Neural cell (in vitro differentiated cells): ENCODE measurements at regions not wholly inside any gene's neighbourhood (a gene's known extent, or its start where the extent isn't known, plus 50 kb on each side); places are given as distances from the start of the nearest gene placed in this dataset.

Experiments used
- H2AFZ ChIP-seq: fragments of 200-600, 300-800 bp; sonication (generic), shearing (Covaris generic); 2 replicates; pipeline ENCODE4 v1.6.0; 2014; ENCODE audit warnings: low read depth, mild to moderate bottlenecking, antibody characterized with exemption, low read length, moderate library complexity
- H3F3A ChIP-seq: fragments of 200-600 bp; shearing (Covaris generic); 2 replicates; pipeline ENCODE4 v1.6.1; 2016; ENCODE audit warnings: mild to moderate bottlenecking, moderate library complexity, mixed read lengths, antibody characterized with exemption, low read length; ENCODE audit not compliant: insufficient read depth, poor library complexity, severe bottlenecking
- H3K27ac ChIP-seq: fragments of 200-600, 300-800 bp; sonication (generic), shearing (Covaris generic); 2 replicates; pipeline ENCODE4 v1.5.1; 2014; ENCODE audit warnings: mild to moderate bottlenecking, low read length, moderate library complexity
- H3K27me3 ChIP-seq: fragments of 300-800, 200-600 bp; sonication (generic), shearing (Covaris generic); 2 replicates; pipeline ENCODE4 v1.6.0; 2014; ENCODE audit warnings: mild to moderate bottlenecking, low read depth, low read length, moderate library complexity; ENCODE audit not compliant: insufficient read depth
- H3K36me3 ChIP-seq: fragments of 300-800, 200-600 bp; sonication (generic), shearing (Covaris generic); 2 replicates; pipeline ENCODE4 v1.5.1; 2014; ENCODE audit warnings: mild to moderate bottlenecking, antibody characterized with exemption, low read length, moderate library complexity; ENCODE audit not compliant: insufficient read depth
- H3K4me2 ChIP-seq: fragments of 300-800, 200-600 bp; sonication (generic), shearing (Covaris generic); 2 replicates; pipeline ENCODE4 v1.6.0; 2014; ENCODE audit warnings: mild to moderate bottlenecking, low read length
- H3K4me3 ChIP-seq: fragments of 300-800, 200-600 bp; sonication (generic), shearing (Covaris generic); 2 replicates; pipeline ENCODE4 v1.5.1; 2014; ENCODE audit warnings: mild to moderate bottlenecking, low read length, moderate library complexity
- H3K79me2 ChIP-seq: fragments of 200-600 bp; shearing (Covaris generic); replicated peaks from 2 replicates; pipeline ENCODE4 v1.6.0; 2014; ENCODE audit warnings: mild to moderate bottlenecking, low read length, moderate library complexity; ENCODE audit not compliant: insufficient read depth
- H3K9ac ChIP-seq: fragments of 300-800, 200-600 bp; sonication (generic), shearing (Covaris generic); 2 replicates; pipeline ENCODE4 v1.6.1; 2016; ENCODE audit warnings: mild to moderate bottlenecking, low read length, mixed read lengths
- H3K9me2 ChIP-seq: fragments of 200-600 bp; shearing (Covaris generic); 2 replicates; pipeline ENCODE4 v1.6.1; 2016; ENCODE audit warnings: mild to moderate bottlenecking, low read length, mixed read lengths; ENCODE audit not compliant: insufficient read depth
- H3K9me3 ChIP-seq: fragments of 200-600, 300-800 bp; sonication (generic), shearing (Covaris generic); 2 replicates; pipeline ENCODE4 v1.6.1; 2016; ENCODE audit warnings: mild to moderate bottlenecking, mixed run types, low read length, moderate library complexity, mixed read lengths
- H4K20me1 ChIP-seq: fragments of 200-600 bp; shearing (Covaris generic); 2 replicates; pipeline ENCODE4 v1.6.1; 2016; ENCODE audit warnings: mild to moderate bottlenecking, mixed run types; ENCODE audit not compliant: insufficient read depth
- EP300 ChIP-seq: fragments of 450-650 bp; conservative IDR thresholded peaks from 2 replicates; pipeline ENCODE4 v1.6.1; 2014; ENCODE audit warnings: antibody characterized with exemption, mild to moderate bottlenecking, moderate library complexity; ENCODE audit not compliant: poor library complexity, severe bottlenecking
- EZH2 ChIP-seq: fragments of 200-600, 300-800 bp; shearing (Covaris generic), sonication (generic); IDR thresholded peaks from 2 replicates; pipeline ENCODE4 v1.6.1; 2014; ENCODE audit warnings: antibody characterized with exemption, low read length, borderline replicate concordance, mild to moderate bottlenecking; ENCODE audit not compliant: insufficient read depth, poor library complexity, severe bottlenecking
- MXI1 ChIP-seq: fragments of 450-650 bp; conservative IDR thresholded peaks from 2 replicates; pipeline ENCODE4 v1.6.1; 2014; ENCODE audit warnings: antibody characterized with exemption, mild to moderate bottlenecking; ENCODE audit not compliant: poor library complexity, severe bottlenecking
- POLR2AphosphoS5 ChIP-seq: IDR thresholded peaks from 2 replicates; pipeline ENCODE4 v1.6.1; 2012
- RAD21 ChIP-seq: fragments of 450-650 bp; conservative IDR thresholded peaks from 2 replicates; pipeline ENCODE4 v1.6.1; 2014; ENCODE audit warnings: antibody characterized with exemption, mild to moderate bottlenecking, moderate library complexity
- SMC3 ChIP-seq: fragments of 450-650 bp; conservative IDR thresholded peaks from 2 replicates; pipeline ENCODE4 v1.6.1; 2014; ENCODE audit warnings: antibody characterized with exemption, mild to moderate bottlenecking, moderate library complexity; ENCODE audit not compliant: poor library complexity
- TAF1 ChIP-seq: IDR thresholded peaks from 2 replicates; pipeline ENCODE4 v1.6.1; 2012; ENCODE audit warnings: low read depth
- TF ChIP-seq, protein P1 (sequence below): fragments of 450-650 bp; IDR thresholded peaks from 2 replicates; pipeline ENCODE4 v1.5.1; 2014; ENCODE audit warnings: antibody characterized with exemption, mild to moderate bottlenecking, moderate library complexity; ENCODE audit not compliant: poor library complexity, severe bottlenecking
- TF ChIP-seq, protein P2 (sequence below): IDR thresholded peaks from 2 replicates; pipeline ENCODE4 v1.6.1; 2012; ENCODE audit warnings: borderline replicate concordance

DNA sequence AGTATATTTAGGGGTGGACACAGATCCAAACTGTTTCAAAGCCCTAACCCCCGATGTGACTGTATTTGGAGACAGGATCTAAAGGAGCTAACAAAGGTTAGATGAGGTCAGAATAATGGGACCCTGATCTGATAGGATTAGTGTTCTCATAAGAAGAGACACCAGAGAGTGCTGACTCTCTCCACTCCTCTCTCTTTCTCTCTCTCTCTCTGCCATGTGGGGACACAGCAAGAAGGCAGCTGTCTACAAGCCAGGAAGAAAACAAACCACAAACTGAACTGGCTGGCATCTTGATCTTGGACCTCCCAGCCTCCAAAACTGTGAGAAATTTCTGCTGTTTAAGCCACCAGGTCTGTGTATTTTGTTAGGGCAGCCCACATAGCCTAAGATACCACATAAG lies 84.7 kb upstream of the KDM7A start:
- Histone ChIP-seq H3K9ac (no peak overlapping the region), H4K20me1 (no peaks in the 10 kb centered on the region), H3K4me2 (no peak overlapping the region), H3K27ac (no peak overlapping the region), H3K36me3 (no peaks in the 10 kb centered on the region), H3K9me3 (no peaks in the 10 kb centered on the region), H3K27me3 (no peaks in the 10 kb centered on the region), H2AFZ (no peak overlapping the region), H3K9me2 (no peaks in the 10 kb centered on the region), H3F3A (no peaks in the 10 kb centered on the region), H3K79me2 (no peaks in the 10 kb centered on the region), H3K4me3 (no peak overlapping the region)
- TF ChIP-seq EP300 (no peak), TAF1 (no peak), RAD21 (no peak), EZH2 (no peak), SMC3 (no peak), MXI1 (no peak), POLR2AphosphoS5 (no peak)
- TF ChIP-seq, protein P1, sequence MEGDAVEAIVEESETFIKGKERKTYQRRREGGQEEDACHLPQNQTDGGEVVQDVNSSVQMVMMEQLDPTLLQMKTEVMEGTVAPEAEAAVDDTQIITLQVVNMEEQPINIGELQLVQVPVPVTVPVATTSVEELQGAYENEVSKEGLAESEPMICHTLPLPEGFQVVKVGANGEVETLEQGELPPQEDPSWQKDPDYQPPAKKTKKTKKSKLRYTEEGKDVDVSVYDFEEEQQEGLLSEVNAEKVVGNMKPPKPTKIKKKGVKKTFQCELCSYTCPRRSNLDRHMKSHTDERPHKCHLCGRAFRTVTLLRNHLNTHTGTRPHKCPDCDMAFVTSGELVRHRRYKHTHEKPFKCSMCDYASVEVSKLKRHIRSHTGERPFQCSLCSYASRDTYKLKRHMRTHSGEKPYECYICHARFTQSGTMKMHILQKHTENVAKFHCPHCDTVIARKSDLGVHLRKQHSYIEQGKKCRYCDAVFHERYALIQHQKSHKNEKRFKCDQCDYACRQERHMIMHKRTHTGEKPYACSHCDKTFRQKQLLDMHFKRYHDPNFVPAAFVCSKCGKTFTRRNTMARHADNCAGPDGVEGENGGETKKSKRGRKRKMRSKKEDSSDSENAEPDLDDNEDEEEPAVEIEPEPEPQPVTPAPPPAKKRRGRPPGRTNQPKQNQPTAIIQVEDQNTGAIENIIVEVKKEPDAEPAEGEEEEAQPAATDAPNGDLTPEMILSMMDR: no peak
- TF ChIP-seq, protein P2, sequence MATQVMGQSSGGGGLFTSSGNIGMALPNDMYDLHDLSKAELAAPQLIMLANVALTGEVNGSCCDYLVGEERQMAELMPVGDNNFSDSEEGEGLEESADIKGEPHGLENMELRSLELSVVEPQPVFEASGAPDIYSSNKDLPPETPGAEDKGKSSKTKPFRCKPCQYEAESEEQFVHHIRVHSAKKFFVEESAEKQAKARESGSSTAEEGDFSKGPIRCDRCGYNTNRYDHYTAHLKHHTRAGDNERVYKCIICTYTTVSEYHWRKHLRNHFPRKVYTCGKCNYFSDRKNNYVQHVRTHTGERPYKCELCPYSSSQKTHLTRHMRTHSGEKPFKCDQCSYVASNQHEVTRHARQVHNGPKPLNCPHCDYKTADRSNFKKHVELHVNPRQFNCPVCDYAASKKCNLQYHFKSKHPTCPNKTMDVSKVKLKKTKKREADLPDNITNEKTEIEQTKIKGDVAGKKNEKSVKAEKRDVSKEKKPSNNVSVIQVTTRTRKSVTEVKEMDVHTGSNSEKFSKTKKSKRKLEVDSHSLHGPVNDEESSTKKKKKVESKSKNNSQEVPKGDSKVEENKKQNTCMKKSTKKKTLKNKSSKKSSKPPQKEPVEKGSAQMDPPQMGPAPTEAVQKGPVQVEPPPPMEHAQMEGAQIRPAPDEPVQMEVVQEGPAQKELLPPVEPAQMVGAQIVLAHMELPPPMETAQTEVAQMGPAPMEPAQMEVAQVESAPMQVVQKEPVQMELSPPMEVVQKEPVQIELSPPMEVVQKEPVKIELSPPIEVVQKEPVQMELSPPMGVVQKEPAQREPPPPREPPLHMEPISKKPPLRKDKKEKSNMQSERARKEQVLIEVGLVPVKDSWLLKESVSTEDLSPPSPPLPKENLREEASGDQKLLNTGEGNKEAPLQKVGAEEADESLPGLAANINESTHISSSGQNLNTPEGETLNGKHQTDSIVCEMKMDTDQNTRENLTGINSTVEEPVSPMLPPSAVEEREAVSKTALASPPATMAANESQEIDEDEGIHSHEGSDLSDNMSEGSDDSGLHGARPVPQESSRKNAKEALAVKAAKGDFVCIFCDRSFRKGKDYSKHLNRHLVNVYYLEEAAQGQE: no peak

DNA sequence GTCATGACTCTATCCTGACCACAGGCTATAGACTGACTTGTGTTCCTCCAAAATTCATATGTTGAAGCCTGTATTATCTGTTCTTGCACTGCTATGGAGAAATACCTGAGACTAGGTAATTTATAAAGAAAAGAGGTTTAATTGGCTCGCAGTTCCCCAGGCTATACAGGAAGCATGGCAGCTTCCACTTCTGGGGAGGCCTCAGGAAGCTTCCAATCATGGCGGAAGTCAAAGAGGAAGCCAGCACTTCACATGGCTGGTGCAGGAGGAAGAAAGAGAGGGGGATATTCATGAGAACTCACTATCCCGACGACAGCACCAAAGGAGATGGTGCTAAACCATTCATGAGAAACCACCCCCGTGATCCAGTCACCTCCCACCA lies 84.3 kb upstream of the KDM7A start:
- H3K4me2 ChIP-seq: no peak overlapping the region
- H3K9ac ChIP-seq: no peak overlapping the region
- H3K4me3 ChIP-seq: no peak overlapping the region
- H3K27ac ChIP-seq: no peak overlapping the region
- H3K79me2 ChIP-seq: no peaks in the 10 kb centered on the region
- H3K36me3 ChIP-seq: no peaks in the 10 kb centered on the region
- H3K9me3 ChIP-seq: no peaks in the 10 kb centered on the region
- TF ChIP-seq, protein P1: no peak
- TF ChIP-seq TAF1: no peak
- TF ChIP-seq RAD21: no peak
- TF ChIP-seq, protein P2: no peak
- TF ChIP-seq POLR2AphosphoS5: no peak
- no peak for TF ChIP-seq MXI1
- TF ChIP-seq SMC3: no peak
- no peak for TF ChIP-seq EP300
- no peak for TF ChIP-seq EZH2
- H3K9me2 ChIP-seq: no peaks in the 10 kb centered on the region
- no peak overlapping the region for H2AFZ ChIP-seq
- no peaks in the 10 kb centered on the region for H4K20me1 ChIP-seq
- H3F3A ChIP-seq: no peaks in the 10 kb centered on the region
- H3K27me3 ChIP-seq: no peaks in the 10 kb centered on the region
